HEK293T (cell line): ENCODE measurements at regions not wholly inside any gene's neighbourhood (a gene's known extent, or its start where the extent isn't known, plus 50 kb on each side); places are given as distances from the start of the nearest gene placed in this dataset.
"Not testable (repeated sequence)": the region's sequence is repeated elsewhere in the genome, so short reads cannot be mapped to it uniquely, and the experiment has no call there.

Source experiments
- CTCF ChIA-PET: fragments of 350-600 bp; formaldehyde crosslinking; extraction: SDS; loops from one replicate; lab custom pipeline; 2021; ENCODE audit warnings: antibody characterized with exemption, inconsistent platforms; lab: Yijun Ruan, JAX
- POLR2A ChIA-PET: fragments of 350-600 bp; formaldehyde crosslinking; extraction: SDS; loops from one replicate; lab custom pipeline; 2020; ENCODE audit warnings: antibody characterized with exemption, inconsistent platforms; lab: Yijun Ruan, JAX
- DNase-seq: peaks from one replicate; pipeline ENCODE4 v3.0.0; 2012; ENCODE audit warnings: mixed read lengths; ENCODE audit errors: extremely low spot score
- ARNT ChIP-seq: fragments of 450-650 bp; IDR thresholded peaks from 2 replicates; pipeline ENCODE4 v1.6.1; 2017; ENCODE audit warnings: mild to moderate bottlenecking
- BHLHE40 ChIP-seq: fragments of 450-650 bp; IDR thresholded peaks from 2 replicates; pipeline ENCODE4 v1.6.1; 2016; ENCODE audit warnings: mild to moderate bottlenecking, moderate library complexity, borderline replicate concordance
- CTBP1 ChIP-seq: fragments of 450-650 bp; IDR thresholded peaks from 2 replicates; pipeline ENCODE4 v1.6.1; 2016; ENCODE audit warnings: borderline replicate concordance
- ELF4 ChIP-seq: fragments of 450-650 bp; IDR thresholded peaks from 2 replicates; pipeline ENCODE4 v1.6.1; 2017; ENCODE audit warnings: antibody characterized with exemption
- FOXA1 ChIP-seq: fragments of 450-650 bp; IDR thresholded peaks from 2 replicates; pipeline ENCODE4 v1.6.1; 2016; ENCODE audit warnings: mild to moderate bottlenecking
- FOXK2 ChIP-seq: fragments of 450-650 bp; IDR thresholded peaks from 2 replicates; pipeline ENCODE4 v1.6.1; 2016; ENCODE audit warnings: mild to moderate bottlenecking
- FOXM1 ChIP-seq: fragments of 450-650 bp; IDR thresholded peaks from 2 replicates; pipeline ENCODE4 v1.6.1; 2017; ENCODE audit warnings: mild to moderate bottlenecking, borderline replicate concordance
- HDGF ChIP-seq: fragments of 450-650 bp; IDR thresholded peaks from 2 replicates; pipeline ENCODE4 v1.6.1; 2017; ENCODE audit warnings: antibody characterized with exemption, borderline replicate concordance
- L3MBTL2 ChIP-seq: fragments of 450-650 bp; conservative IDR thresholded peaks from 2 replicates; pipeline ENCODE4 v1.6.1; 2016; ENCODE audit warnings: mild to moderate bottlenecking
- LEF1 ChIP-seq: fragments of 450-650 bp; IDR thresholded peaks from 2 replicates; pipeline ENCODE4 v1.6.1; 2017; ENCODE audit warnings: mild to moderate bottlenecking, borderline replicate concordance
- NFRKB ChIP-seq: fragments of 450-650 bp; IDR thresholded peaks from 2 replicates; pipeline ENCODE4 v1.6.1; 2016; ENCODE audit warnings: mild to moderate bottlenecking, moderate library complexity
- PKNOX1 ChIP-seq: fragments of 450-650 bp; IDR thresholded peaks from 2 replicates; pipeline ENCODE4 v1.6.1; 2016
- SP1 ChIP-seq: fragments of 450-650 bp; IDR thresholded peaks from 2 replicates; pipeline ENCODE4 v1.6.1; 2017
- SUZ12 ChIP-seq: fragments of 450-650 bp; IDR thresholded peaks from 2 replicates; pipeline ENCODE4 v1.6.1; 2016; ENCODE audit warnings: mild to moderate bottlenecking
- TARDBP ChIP-seq: fragments of 450-650 bp; IDR thresholded peaks from 2 replicates; pipeline ENCODE4 v1.6.1; 2016
- ZNF384 ChIP-seq: fragments of 450-650 bp; IDR thresholded peaks from 2 replicates; pipeline ENCODE4 v1.6.1; 2016

GRCh38 chr6:106744781-106745180, 115.4 kb downstream of the QRSL1 start:
- ChIA-PET CTCF (no interaction called here), POLR2A (no interaction called here)
- DNase-seq: no peak
- TF ChIP-seq ZNF384 (no peak), ELF4 (no peak)

GRCh38 chr6:106744029-106744428, 114.7 kb downstream of the QRSL1 start:
- DNase-seq, POLR2A ChIA-PET, CTCF ChIA-PET: not testable (repeated sequence)

- ChIA-PET CTCF (no interaction called here), POLR2A (no interaction called here)
- DNase-seq: no peak
- TF ChIP-seq ZNF384 (no peak), LEF1 (no peak), SUZ12 (no peak), ELF4 (no peak), BHLHE40 (no peak), NFRKB (no peak), CTBP1 (no peak), L3MBTL2 (no peak), PKNOX1 (no peak), FOXK2 (no peak), FOXA1 (no peak), FOXM1 (no peak), HDGF (no peak), SP1 (no peak), ARNT (no peak), TARDBP (no peak)
These were observed 114.2 kb downstream of the QRSL1 start for GRCh38 chr6:106743612-106744011.

GRCh38 chr6:106740287-106740686, 110.9 kb downstream of the QRSL1 start:
- POLR2A ChIA-PET: no interaction called here
- no peak for DNase-seq
- TF ChIP-seq CTBP1 (no peak), BHLHE40 (no peak), ARNT (no peak), TARDBP (no peak), ELF4 (no peak), PKNOX1 (no peak)
- CTCF ChIA-PET: no interaction called here

- DNase-seq: no peak
- POLR2A ChIA-PET: no interaction called here
- CTCF ChIA-PET: no interaction called here
- TF ChIP-seq ELF4 (no peak), FOXA1 (no peak), NFRKB (no peak)
These were observed 110.0 kb downstream of the QRSL1 start for GRCh38 chr6:106739387-106739786.

GRCh38 chr6:106736502-106736901, 107.1 kb downstream of the QRSL1 start:
- TF ChIP-seq LEF1: no peak
- TF ChIP-seq ARNT: no peak
- no peak for TF ChIP-seq NFRKB
- TF ChIP-seq FOXA1: no peak
- TF ChIP-seq L3MBTL2: no peak
- no peak for TF ChIP-seq FOXK2
- TF ChIP-seq ELF4: no peak
- no peak for TF ChIP-seq ZNF384
- POLR2A ChIA-PET: interaction anchor here (1.4 kb wide), 1 partner anchor 10 kb away, joined by 3 read pairs; no protein-coding TSS in a partner anchor
- no peak for DNase-seq
- CTCF ChIA-PET: interaction anchor here (1.7 kb wide), 1 partner anchor 12 kb away, joined by 5 read pairs; no protein-coding TSS in a partner anchor

GRCh38 chr6:106735828-106736227, 106.5 kb downstream of the QRSL1 start:
- ChIA-PET CTCF (no interaction called here), POLR2A (interaction anchor here (1.4 kb wide), 1 partner anchor 11 kb away, joined by 3 read pairs; no protein-coding TSS in a partner anchor)
- DNase-seq: no peak
- TF ChIP-seq BHLHE40 (no peak), ELF4 (no peak), FOXK2 (no peak), SP1 (no peak), CTBP1 (no peak), L3MBTL2 (no peak), NFRKB (no peak), ZNF384 (no peak), PKNOX1 (no peak), LEF1 (no peak), FOXA1 (no peak), HDGF (no peak), TARDBP (no peak), ARNT (no peak), SUZ12 (no peak)

- POLR2A ChIA-PET: no interaction called here
- TF ChIP-seq L3MBTL2 (no peak), FOXM1 (no peak), ZNF384 (no peak), LEF1 (no peak), ARNT (no peak), NFRKB (no peak), FOXA1 (no peak), HDGF (no peak)
- CTCF ChIA-PET: no interaction called here
- no peak for DNase-seq
These were observed 105.8 kb downstream of the QRSL1 start for GRCh38 chr6:106735136-106735633.
